ENCODE measurements at regions not wholly inside any gene's neighbourhood (a gene's known extent, or its start where the extent isn't known, plus 50 kb on each side); places are given as distances from the start of the nearest gene placed in this dataset.

GRCh38 chr13:44299152-44299943 lies 74.3 kb upstream of the SERP2 start:
- WGBS, 2 donors (ENCODE audit: low coverage in 1 of 2), result 81 to 83% methylated on average over 4 to 5 of the region's 5 CpGs
- H3K27me3 ChIP-seq, result no peaks in the 10 kb centered on the region
- in situ Hi-C loops (cut with MboI; ENCODE audit: low pct_ligation_motif_present in 1 of 4, low pct_unique_long_range_greater_than_20kb in 1 of 4, low sequenced_read_pairs in 3 of 4), result no loop called here
- no peak overlapping the region for H3K27ac ChIP-seq
- no peak overlapping the region for H3K4me3 ChIP-seq
- no peaks in the 10 kb centered on the region for H3K9me3 ChIP-seq
- no peaks in the 10 kb centered on the region for H3K36me3 ChIP-seq
- peaks cover 2 to 42% (median 4%) of the 10 kb centered on the region in 4 donors for H3K4me1 ChIP-seq
- intact Hi-C loops (cut with DNase I; ENCODE audit: low total_unique reads), result no loop called here
- no peak for TF ChIP-seq POLR2AphosphoS5 (IDR thresholded peaks at IDR 0.05)
- TF ChIP-seq POLR2A (IDR thresholded peaks at IDR 0.05), result no peak
- TF ChIP-seq EP300 (IDR thresholded peaks at IDR 0.05; ENCODE audit: low read depth), result no peak
- no peak for TF ChIP-seq CTCF (IDR thresholded peaks at IDR 0.05)
- DNase-seq, result no peak

- in situ Hi-C loops (cut with MboI; ENCODE audit: low pct_ligation_motif_present in 1 of 4, low pct_unique_long_range_greater_than_20kb in 1 of 4, low sequenced_read_pairs in 3 of 4), result no loop called here
- intact Hi-C loops (cut with DNase I; ENCODE audit: low total_unique reads), result loop anchor here (10.0 kb wide), 2 partner anchors 76 to 134 kb away; no protein-coding TSS in a partner anchor
- H3K9me3 ChIP-seq, result no peaks in the 10 kb centered on the region
- 57 to 64% methylated on average over 8 to 9 of the region's 9 CpGs for WGBS, 2 donors (ENCODE audit: low coverage in 1 of 2)
- H3K4me1 ChIP-seq, result peaks cover 11 to 54% (median 15%) of the 10 kb centered on the region in 4 donors
- no peaks in the 10 kb centered on the region for H3K27me3 ChIP-seq
- no peaks in the 10 kb centered on the region for H3K36me3 ChIP-seq
- TF ChIP-seq POLR2AphosphoS5 (IDR thresholded peaks at IDR 0.05), result peak in 2 of 3 donors; percentile 25 to 49
- no peak for TF ChIP-seq EP300 (IDR thresholded peaks at IDR 0.05; ENCODE audit: low read depth)
- no peak for DNase-seq
- peak overlapping the region; percentile 73 to 83 (median 78) for H3K27ac ChIP-seq
- H3K4me3 ChIP-seq, result no peak overlapping the region
Observed at GRCh38 chr13:44300895-44301638, 72.6 kb upstream of the SERP2 start.

- DNase-seq, result no peak
- Histone ChIP-seq H3K36me3 (no peaks in the 10 kb centered on the region), H3K27ac (peak overlapping the region; percentile 73 to 83 (median 78)), H3K4me3 (no peak overlapping the region), H3K4me1 (peaks cover 14 to 59% (median 20%) of the 10 kb centered on the region in 4 donors), H3K27me3 (no peaks in the 10 kb centered on the region), H3K9me3 (no peaks in the 10 kb centered on the region)
- in situ Hi-C loops (cut with MboI; ENCODE audit: low pct_ligation_motif_present in 1 of 4, low pct_unique_long_range_greater_than_20kb in 1 of 4, low sequenced_read_pairs in 3 of 4) (no loop called here), intact Hi-C loops (cut with DNase I; ENCODE audit: low total_unique reads) (loop anchor here (10.0 kb wide), 2 partner anchors 77 to 133 kb away; no protein-coding TSS in a partner anchor)
- TF ChIP-seq POLR2AphosphoS5 (IDR thresholded peaks at IDR 0.05) (peak in 1 of 3 donors; percentile 1), EP300 (IDR thresholded peaks at IDR 0.05; ENCODE audit: low read depth) (no peak), POLR2A (IDR thresholded peaks at IDR 0.05) (no peak), CTCF (IDR thresholded peaks at IDR 0.05) (no peak)
- WGBS, 2 donors (ENCODE audit: low coverage in 1 of 2), result 62 to 70% methylated on average over 4 of the region's 4 CpGs
Observed at GRCh38 chr13:44301639-44302015, 72.0 kb upstream of the SERP2 start.

GRCh38 chr13:44302233-44302632 lies 71.4 kb upstream of the SERP2 start:
- Histone ChIP-seq H3K36me3 (no peaks in the 10 kb centered on the region), H3K4me3 (no peak overlapping the region), H3K9me3 (no peaks in the 10 kb centered on the region), H3K4me1 (peaks cover 14 to 65% (median 23%) of the 10 kb centered on the region in 4 donors), H3K27ac (peak overlapping the region; percentile 73 to 83 (median 78)), H3K27me3 (no peaks in the 10 kb centered on the region)
- DNase-seq, result no peak
- TF ChIP-seq POLR2AphosphoS5 (IDR thresholded peaks at IDR 0.05), result no peak
- no peak for TF ChIP-seq POLR2A (IDR thresholded peaks at IDR 0.05)
- no peak for TF ChIP-seq CTCF (IDR thresholded peaks at IDR 0.05)
- no peak for TF ChIP-seq EP300 (IDR thresholded peaks at IDR 0.05; ENCODE audit: low read depth)
- intact Hi-C loops (cut with DNase I; ENCODE audit: low total_unique reads) (loop anchor here (10.0 kb wide), 2 partner anchors 77 to 133 kb away; no protein-coding TSS in a partner anchor), in situ Hi-C loops (cut with MboI; ENCODE audit: low pct_ligation_motif_present in 1 of 4, low pct_unique_long_range_greater_than_20kb in 1 of 4, low sequenced_read_pairs in 3 of 4) (no loop called here)
- 88 to 98% methylated on average over 4 of the region's 4 CpGs for WGBS, 2 donors (ENCODE audit: low coverage in 1 of 2)

All from transverse colon (tissue), 4 donors.